Gastrocnemius medialis (tissue), 4 donors: ENCODE measurements at regions not wholly inside any gene's neighbourhood (a gene's known extent, or its start where the extent isn't known, plus 50 kb on each side); places are given as distances from the start of the nearest gene placed in this dataset.

Source experiments
- ATAC-seq, 2 donors: fragments of 150-250 bp; one replicate each; pipeline ENCODE4 v1.9.1; 2016
- DNase-seq, 2 donors: peaks; one replicate each; pipeline ENCODE4 v3.0.0-alpha.2; 2019
- H3K27ac ChIP-seq, 4 donors: fragments of 200-600 bp; sonication (generic); 1 replicate in 1 of 4; 2 replicates in 3 of 4; pipeline ENCODE4 v1.5.1; 2016 to 2018; ENCODE audit warnings: mild to moderate bottlenecking in 2 of 4, moderate library complexity in 1 of 4
- H3K27me3 ChIP-seq, 3 donors: fragments of 200-600 bp; sonication (generic) in 2 of 3; 1 replicate in 1 of 3; 2 replicates in 2 of 3; pipeline versions ENCODE4 v1.5.1 to v1.6.0; 2016 to 2019; ENCODE audit warnings: mild to moderate bottlenecking in 1 of 3, moderate library complexity in 1 of 3
- H3K36me3 ChIP-seq, 2 donors: fragments of 200-600 bp; sonication (generic) in 1 of 2; one replicate each; pipeline ENCODE4 v1.5.1; 2017 to 2018
- H3K4me1 ChIP-seq, 2 donors: fragments of 200-600 bp; sonication (generic) in 1 of 2; one replicate each; pipeline ENCODE4 v1.5.1; 2016 to 2017; ENCODE audit warnings: mild to moderate bottlenecking in 2 of 2
- H3K4me3 ChIP-seq, 4 donors: fragments of 200-600 bp; sonication (generic) in 3 of 4; 1 replicate in 1 of 4; 2 replicates in 3 of 4; pipeline ENCODE4 v1.5.1; 2016 to 2019; ENCODE audit warnings: mild to moderate bottlenecking in 2 of 4
- H3K9me3 ChIP-seq, 3 donors: fragments of 200-600 bp; sonication (generic) in 2 of 3; 1 replicate in 1 of 3; 2 replicates in 2 of 3; pipeline ENCODE4 v1.5.1; 2016 to 2019
- CTCF ChIP-seq, 5 experiments: fragments of 450-650 bp in 3 of 5; fragments of 200-600 bp in 2 of 5; sonication (generic) in 2 of 5; IDR thresholded peaks in 4 of 5; conservative IDR thresholded peaks in 1 of 5; 1 replicate in 4 of 5; 2 replicates in 1 of 5; pipeline ENCODE4 v1.5.1; 2016 to 2019; ENCODE audit warnings: antibody characterized with exemption in 5 of 5, mild to moderate bottlenecking in 3 of 5, moderate library complexity in 3 of 5
- POLR2A ChIP-seq, 2 donors: fragments of 450-650 bp; IDR thresholded peaks; one replicate each; pipeline ENCODE4 v1.6.1; 2017; ENCODE audit warnings: antibody characterized with exemption in 2 of 2, mild to moderate bottlenecking in 2 of 2, moderate library complexity in 2 of 2
- in situ Hi-C, 4 donors: fragments of 200-750 bp; cut with MboI; loops; one replicate each; pipeline versions ENCODE4 v1.15.0 to v1.8.0; 2017; ENCODE audit warnings: low sequenced_read_pairs in 4 of 4
- intact Hi-C: fragments of 100-400 bp; cut with DNase I; formaldehyde crosslinking; loops from one replicate; pipeline ENCODE4 v1.15.1; 2023; ENCODE audit warnings: low total_unique reads

- Histone ChIP-seq H3K4me1 (no peaks in the 10 kb centered on the region), H3K9me3 (no peaks in the 10 kb centered on the region), H3K4me3 (no peak overlapping the region), H3K27me3 (no peaks in the 10 kb centered on the region), H3K27ac (no peak overlapping the region), H3K36me3 (no peaks in the 10 kb centered on the region)
- TF ChIP-seq POLR2A (IDR thresholded peaks at IDR 0.05): no peak
- TF ChIP-seq CTCF (IDR thresholded peaks at IDR 0.05 in 4 of 5, conservative IDR thresholded peaks at IDR 0.05 in 1 of 5): no peak
- no peak for DNase-seq
- intact Hi-C loops (no loop called here), in situ Hi-C loops (no loop called here)
- ATAC-seq: no peak
Observed at GRCh38 chrX:36534900-36535299, 473.3 kb upstream of the FAM47C start.

GRCh38 chrX:36543499-36543898 lies 464.7 kb upstream of the FAM47C start:
- in situ Hi-C loops: no loop called here
- Histone ChIP-seq H3K27ac (no peak overlapping the region), H3K36me3 (no peaks in the 10 kb centered on the region), H3K9me3 (no peaks in the 10 kb centered on the region), H3K4me1 (no peaks in the 10 kb centered on the region), H3K4me3 (no peak overlapping the region), H3K27me3 (no peaks in the 10 kb centered on the region)
- TF ChIP-seq POLR2A (IDR thresholded peaks at IDR 0.05): no peak
- TF ChIP-seq CTCF (IDR thresholded peaks at IDR 0.05 in 4 of 5, conservative IDR thresholded peaks at IDR 0.05 in 1 of 5): no peak
- no peak for ATAC-seq
- DNase-seq: no peak
- intact Hi-C loops: no loop called here

- Histone ChIP-seq H3K27me3 (no peaks in the 10 kb centered on the region), H3K4me1 (no peaks in the 10 kb centered on the region)
Observed at GRCh38 chrX:36562986-36563385, 445.2 kb upstream of the FAM47C start.

GRCh38 chrX:36568946-36569345 lies 439.2 kb upstream of the FAM47C start:
- intact Hi-C loops (no loop called here), in situ Hi-C loops (no loop called here)
- ATAC-seq (no peak), DNase-seq (no peak)
- Histone ChIP-seq H3K9me3 (no peaks in the 10 kb centered on the region), H3K4me3 (no peak overlapping the region), H3K4me1 (no peaks in the 10 kb centered on the region), H3K27me3 (no peaks in the 10 kb centered on the region), H3K27ac (no peak overlapping the region), H3K36me3 (no peaks in the 10 kb centered on the region)
- no peak for TF ChIP-seq CTCF (IDR thresholded peaks at IDR 0.05 in 4 of 5, conservative IDR thresholded peaks at IDR 0.05 in 1 of 5)
- TF ChIP-seq POLR2A (IDR thresholded peaks at IDR 0.05): no peak

More at GRCh38 chrX:36562986-36563385, 445.2 kb upstream of the FAM47C start:
- H3K9me3 ChIP-seq: no peaks in the 10 kb centered on the region
- no peak for ATAC-seq
- in situ Hi-C loops (no loop called here), intact Hi-C loops (no loop called here)
- TF ChIP-seq CTCF (IDR thresholded peaks at IDR 0.05 in 4 of 5, conservative IDR thresholded peaks at IDR 0.05 in 1 of 5) (no peak), POLR2A (IDR thresholded peaks at IDR 0.05) (no peak)
- no peak for DNase-seq
- H3K36me3 ChIP-seq: no peaks in the 10 kb centered on the region
- H3K4me3 ChIP-seq: no peak overlapping the region
- no peak overlapping the region for H3K27ac ChIP-seq

GRCh38 chrX:36573720-36574119 lies 434.4 kb upstream of the FAM47C start:
- no peak overlapping the region for H3K4me3 ChIP-seq
- H3K27ac ChIP-seq: no peak overlapping the region
- in situ Hi-C loops (no loop called here), intact Hi-C loops (no loop called here)
- no peak for DNase-seq
- H3K9me3 ChIP-seq: no peaks in the 10 kb centered on the region
- H3K36me3 ChIP-seq: no peaks in the 10 kb centered on the region
- no peaks in the 10 kb centered on the region for H3K4me1 ChIP-seq
- H3K27me3 ChIP-seq: no peaks in the 10 kb centered on the region
- TF ChIP-seq POLR2A (IDR thresholded peaks at IDR 0.05) (no peak), CTCF (IDR thresholded peaks at IDR 0.05 in 4 of 5, conservative IDR thresholded peaks at IDR 0.05 in 1 of 5) (no peak)
- no peak for ATAC-seq
